HT1080 (cell line): ENCODE measurements at regions not wholly inside any gene's neighbourhood (a gene's known extent, or its start where the extent isn't known, plus 50 kb on each side); places are given as distances from the start of the nearest gene placed in this dataset.
A peak's percentile ranks its signal among the peaks of the same experiment; 100 is the strongest.
"Not testable (repeated sequence)": the region's sequence is repeated elsewhere in the genome, so short reads cannot be mapped to it uniquely, and the experiment has no call there.

Source experiments
- DNase-seq: peaks from one replicate; pipeline ENCODE4 v3.0.0-alpha.2; 2015; ENCODE audit warnings: low read depth

GRCh38 chr2:184187421-184187971 lies 410.8 kb upstream of the ZNF804A start:
- DNase-seq: no peak

DNA sequence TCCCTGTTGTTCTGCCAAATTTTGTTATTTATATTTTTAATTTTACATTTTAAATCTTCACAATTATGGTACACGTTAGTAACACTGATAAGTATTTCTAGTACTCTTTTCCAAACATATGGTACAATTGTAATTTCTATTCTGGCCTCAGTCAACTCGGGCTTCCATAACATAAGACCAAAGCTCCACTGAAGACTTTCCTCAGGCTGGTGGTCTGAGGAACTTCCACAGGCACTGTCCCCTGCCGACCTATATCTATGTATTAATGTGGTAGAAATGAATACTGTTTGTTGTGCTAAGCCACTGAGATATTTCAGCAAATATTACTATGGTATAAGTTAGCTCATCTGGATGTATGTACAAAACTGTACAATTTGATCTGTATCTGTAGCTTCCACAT lies 407.6 kb upstream of the ZNF804A start:
- DNase-seq: no peak

DNA sequence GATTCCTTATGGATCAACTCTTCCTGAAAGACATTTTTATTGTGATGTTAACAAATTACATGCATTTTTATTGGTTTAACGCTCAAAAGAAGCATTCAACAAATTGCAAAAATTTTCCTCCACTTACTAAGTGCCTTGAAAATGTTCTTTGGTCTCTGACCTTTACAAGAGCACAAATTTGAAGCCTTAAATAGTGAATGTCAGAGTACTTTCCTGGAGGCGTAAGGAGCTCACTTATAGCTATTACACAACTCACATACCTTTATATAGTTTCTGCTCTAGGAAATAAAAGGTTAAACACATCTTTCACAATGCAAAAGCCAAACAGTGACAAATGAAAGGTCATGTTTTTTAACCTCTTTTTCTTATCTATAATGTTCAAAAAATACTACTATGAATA lies 405.7 kb upstream of the ZNF804A start:
- no peak for DNase-seq

GRCh38 chr2:184197413-184197812 lies 400.9 kb upstream of the ZNF804A start:
- no peak for DNase-seq

- not testable (repeated sequence) for DNase-seq
Observed at GRCh38 chr2:184198791-184199190, 399.5 kb upstream of the ZNF804A start.

DNA sequence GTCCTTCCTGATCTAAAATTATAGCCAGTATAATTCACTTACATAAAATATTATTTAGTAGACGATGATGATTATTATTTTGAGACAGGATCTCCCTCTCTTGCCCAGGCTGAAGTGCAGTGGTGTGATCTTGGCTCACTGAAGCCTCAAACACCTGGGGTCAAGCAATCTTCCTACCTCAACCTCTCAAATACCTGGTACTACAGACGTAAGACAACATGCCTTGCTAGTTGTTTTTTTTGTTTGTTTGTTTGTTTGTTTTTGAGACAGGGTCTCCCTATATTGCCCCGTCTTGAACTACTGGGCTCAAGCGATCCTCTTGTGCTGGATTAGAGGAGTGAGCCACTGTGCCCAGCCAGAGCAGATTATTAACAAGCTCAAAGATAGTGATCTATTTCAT lies 399.1 kb upstream of the ZNF804A start:
- no peak for DNase-seq

GRCh38 chr2:184201246-184201645 lies 397.1 kb upstream of the ZNF804A start:
- no peak for DNase-seq

GRCh38 chr2:184203661-184204060 lies 394.7 kb upstream of the ZNF804A start:
- DNase-seq: no peak

GRCh38 chr2:184205048-184205596 lies 393.2 kb upstream of the ZNF804A start:
- DNase-seq: no peak

- no peak for DNase-seq
Observed at GRCh38 chr2:184206045-184206444, 392.3 kb upstream of the ZNF804A start.

DNA sequence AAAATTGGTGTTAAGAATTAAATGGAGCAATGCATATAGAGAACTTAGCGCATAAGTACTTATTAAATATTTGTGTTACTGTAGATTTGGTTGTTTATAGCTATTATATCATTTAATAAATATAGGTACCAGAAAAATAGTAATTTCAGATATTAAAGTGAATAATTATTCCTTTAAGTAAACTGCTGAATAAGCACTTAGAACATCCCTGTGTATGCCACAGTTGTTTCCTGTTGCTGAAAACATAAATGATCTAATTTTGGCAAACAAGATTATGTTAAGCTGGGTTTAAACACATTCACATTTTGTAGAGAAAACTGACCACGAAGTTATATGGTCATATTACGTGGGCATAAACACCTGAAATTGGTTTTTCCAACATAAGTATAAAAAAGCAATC lies 388.0 kb upstream of the ZNF804A start:
- DNase-seq: no peak

GRCh38 chr2:184215745-184216144 lies 382.6 kb upstream of the ZNF804A start:
- DNase-seq: no peak

GRCh38 chr2:184256611-184257010 lies 341.7 kb upstream of the ZNF804A start:
- no peak for DNase-seq

DNA sequence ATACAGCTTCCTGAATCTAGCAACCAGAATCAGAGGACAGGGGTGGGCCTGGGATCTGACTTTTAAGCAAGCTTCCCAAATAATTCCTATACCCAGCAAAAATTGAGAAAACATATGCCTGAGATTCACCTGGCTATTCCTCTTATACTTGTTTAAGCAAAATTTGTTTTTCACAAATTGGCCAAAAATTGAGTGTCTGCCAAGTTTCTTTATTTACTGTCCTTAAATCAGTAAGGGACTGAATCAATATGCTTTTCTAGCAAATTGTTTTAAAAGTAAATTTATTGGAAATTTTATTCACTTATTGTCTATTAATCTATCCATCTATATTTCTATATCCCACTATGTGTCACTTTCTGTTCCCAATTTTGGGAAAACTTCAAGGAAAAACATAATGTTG lies 337.0 kb upstream of the ZNF804A start:
- no peak for DNase-seq

GRCh38 chr2:184261818-184262217 lies 336.5 kb upstream of the ZNF804A start:
- no peak for DNase-seq

DNA sequence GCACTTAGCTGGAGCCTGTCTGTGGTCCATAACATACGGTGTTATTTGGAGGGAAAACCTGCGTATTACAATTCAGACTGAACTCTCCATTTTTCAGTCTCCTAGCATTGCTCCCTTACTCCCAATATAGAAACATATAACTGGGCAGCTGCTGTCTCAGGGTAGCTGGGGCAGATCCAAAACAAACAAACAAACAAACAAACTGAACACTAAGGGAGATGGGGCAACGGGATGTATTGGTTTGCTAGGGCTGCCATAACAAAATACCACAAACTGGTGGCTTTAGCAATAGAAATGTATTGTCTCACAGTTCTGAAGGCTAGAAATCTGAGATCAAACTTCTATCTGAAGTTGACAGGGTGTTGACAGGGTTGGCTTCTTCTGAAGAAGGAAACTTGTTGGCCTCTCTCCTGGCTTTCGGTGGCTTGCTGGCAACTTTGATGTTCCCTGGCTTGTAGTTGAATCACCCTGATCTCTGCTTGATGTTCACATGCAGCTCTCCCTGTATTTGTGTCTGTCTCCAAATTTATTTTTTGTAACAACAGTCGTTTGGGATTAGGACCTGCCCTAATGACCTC lies 329.3 kb upstream of the ZNF804A start:
- no peak for DNase-seq

DNA sequence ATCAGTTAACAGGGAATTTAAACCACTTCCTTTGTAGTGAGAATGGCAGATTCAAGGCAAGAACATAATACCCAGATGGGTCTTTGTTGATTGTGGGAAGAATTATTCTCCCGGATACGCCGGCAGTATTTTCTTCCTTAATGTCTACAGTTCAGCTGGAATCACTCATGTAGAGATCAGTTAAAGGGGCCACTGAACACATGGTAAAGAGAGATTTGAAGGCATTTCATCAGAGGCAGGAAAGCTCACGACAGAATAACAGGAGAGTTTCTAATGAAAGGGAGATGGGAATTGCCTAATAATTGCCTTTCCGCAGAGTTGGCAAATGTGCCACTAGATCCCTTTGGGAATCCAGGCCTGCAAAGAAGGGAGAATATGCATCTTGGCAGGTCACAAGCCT lies 327.7 kb upstream of the ZNF804A start:
- no peak for DNase-seq

GRCh38 chr2:184272056-184272455 lies 326.3 kb upstream of the ZNF804A start:
- no peak for DNase-seq

- DNase-seq: no peak
Observed at GRCh38 chr2:184294831-184295230, 303.5 kb upstream of the ZNF804A start.

DNA sequence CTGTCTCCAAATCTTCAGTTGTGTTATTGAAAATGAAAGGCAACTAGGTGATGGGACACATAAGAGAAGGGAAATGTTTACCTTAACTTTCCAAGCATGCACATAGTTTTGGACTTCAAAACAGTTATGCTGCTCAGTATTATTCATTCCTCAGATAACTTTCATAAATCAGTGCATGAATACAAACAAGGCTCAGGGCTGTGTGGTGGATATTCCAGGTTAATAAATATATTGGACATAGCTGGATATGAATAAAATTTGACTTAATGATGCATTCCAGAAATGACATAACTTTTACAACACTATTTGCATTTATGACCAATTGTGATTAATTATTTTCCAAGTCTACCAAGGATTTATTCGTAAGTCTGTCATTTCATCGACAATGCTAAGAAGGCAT lies 301.2 kb upstream of the ZNF804A start:
- DNase-seq: no peak

DNA sequence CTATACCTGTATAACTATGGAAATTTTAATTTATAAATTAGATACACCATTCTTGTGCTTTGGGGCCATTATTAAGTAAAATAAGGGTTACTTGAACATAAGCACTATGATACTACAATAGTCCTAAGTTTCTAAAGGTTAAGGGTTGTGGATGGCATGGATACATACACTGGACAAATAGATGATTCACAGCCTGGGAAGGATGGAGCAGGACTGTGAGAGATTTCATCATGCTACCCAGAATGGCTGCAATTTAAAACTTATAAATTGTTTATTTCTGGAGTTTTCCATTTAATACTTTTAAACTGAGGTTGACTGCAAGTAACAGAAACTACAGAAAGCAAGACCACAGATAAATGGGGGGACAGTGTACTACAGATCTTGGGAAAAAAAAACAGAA lies 295.8 kb upstream of the ZNF804A start:
- peak; percentile 8 for DNase-seq

DNA sequence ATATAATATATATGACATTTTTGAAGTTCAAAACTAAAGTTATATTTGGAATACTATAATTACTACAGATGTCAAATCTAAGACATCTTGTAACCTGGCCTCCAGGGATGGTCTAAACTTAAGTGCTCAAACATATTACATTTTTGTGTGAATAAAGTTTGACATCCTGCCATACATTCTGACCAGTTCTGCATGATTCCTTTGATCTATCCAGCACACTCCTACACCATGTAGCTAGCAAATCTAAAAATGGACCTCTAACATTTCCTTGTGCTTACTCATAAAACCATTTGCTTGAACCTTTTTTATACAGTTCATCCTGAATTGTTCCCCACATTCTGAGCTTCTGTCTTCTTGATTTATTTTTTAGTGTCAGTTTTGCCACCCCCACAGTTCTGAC lies 294.3 kb upstream of the ZNF804A start:
- peak; percentile 41 for DNase-seq

DNA sequence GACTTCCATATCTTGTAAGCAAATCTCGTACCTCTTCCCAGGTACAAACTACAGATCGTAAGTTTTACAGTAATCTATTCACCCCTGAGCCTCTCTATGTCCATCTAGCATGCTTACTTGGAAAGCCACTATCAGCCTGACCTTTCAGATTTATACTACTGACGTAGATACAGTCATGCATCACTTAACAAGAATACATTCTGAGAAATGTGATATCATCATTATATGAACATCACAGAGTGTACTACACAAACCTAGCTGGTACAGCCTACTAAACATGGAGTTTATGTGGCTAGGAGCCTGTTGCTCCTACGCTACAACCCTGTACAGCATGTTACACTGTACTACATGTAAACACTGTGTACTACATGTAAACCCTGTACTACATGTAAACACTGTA lies 293.2 kb upstream of the ZNF804A start:
- no peak for DNase-seq

DNA sequence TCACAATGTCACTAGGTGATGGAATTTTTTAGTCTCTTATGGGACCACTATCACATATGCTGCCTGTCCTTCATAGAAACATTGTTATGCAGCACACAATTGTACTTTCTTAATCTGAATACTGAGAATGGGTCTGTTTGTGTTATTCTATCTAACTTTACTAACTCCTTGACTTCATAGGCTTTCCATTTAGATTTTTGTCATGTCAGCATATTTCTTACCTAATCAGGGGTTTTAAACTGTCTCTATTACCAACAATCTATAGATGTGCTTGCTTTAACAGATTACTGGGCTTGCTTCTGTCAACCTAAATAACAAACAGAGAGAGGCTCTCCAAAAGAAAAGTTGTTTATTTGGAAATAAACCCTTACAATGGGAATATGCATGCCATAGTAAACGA lies 289.6 kb upstream of the ZNF804A start:
- DNase-seq: no peak
